ENCODE measurements at regions not wholly inside any gene's neighbourhood (a gene's known extent, or its start where the extent isn't known, plus 50 kb on each side); places are given as distances from the start of the nearest gene placed in this dataset.

DNA sequence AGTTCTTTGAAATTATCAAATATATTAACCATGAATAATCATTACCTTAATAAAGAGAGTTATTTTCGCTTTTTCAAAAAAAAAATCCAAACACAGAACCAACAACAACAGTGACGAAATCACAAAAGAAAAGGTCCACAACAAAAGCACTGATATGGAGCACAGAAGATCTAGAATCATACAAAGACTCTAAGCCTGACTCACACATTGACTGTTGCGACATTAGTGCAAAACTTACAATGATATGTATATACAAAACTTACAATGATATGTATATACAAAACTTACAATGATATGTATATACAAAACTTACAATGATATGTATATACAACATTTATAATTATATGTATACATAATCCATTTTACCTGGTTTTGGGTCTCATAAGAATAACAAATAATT lies 117.7 kb downstream of the USP22 start:
- TF ChIP-seq, protein P1, sequence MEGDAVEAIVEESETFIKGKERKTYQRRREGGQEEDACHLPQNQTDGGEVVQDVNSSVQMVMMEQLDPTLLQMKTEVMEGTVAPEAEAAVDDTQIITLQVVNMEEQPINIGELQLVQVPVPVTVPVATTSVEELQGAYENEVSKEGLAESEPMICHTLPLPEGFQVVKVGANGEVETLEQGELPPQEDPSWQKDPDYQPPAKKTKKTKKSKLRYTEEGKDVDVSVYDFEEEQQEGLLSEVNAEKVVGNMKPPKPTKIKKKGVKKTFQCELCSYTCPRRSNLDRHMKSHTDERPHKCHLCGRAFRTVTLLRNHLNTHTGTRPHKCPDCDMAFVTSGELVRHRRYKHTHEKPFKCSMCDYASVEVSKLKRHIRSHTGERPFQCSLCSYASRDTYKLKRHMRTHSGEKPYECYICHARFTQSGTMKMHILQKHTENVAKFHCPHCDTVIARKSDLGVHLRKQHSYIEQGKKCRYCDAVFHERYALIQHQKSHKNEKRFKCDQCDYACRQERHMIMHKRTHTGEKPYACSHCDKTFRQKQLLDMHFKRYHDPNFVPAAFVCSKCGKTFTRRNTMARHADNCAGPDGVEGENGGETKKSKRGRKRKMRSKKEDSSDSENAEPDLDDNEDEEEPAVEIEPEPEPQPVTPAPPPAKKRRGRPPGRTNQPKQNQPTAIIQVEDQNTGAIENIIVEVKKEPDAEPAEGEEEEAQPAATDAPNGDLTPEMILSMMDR (IDR thresholded peaks at IDR 0.05 in 8 of 11, conservative IDR thresholded peaks at IDR 0.05 in 3 of 11): no peak
- TF ChIP-seq POLR2A (IDR thresholded peaks at IDR 0.05): no peak

Measured in spleen (tissue), 7 donors.